Putamen (tissue), 1 donor: ENCODE measurements at regions not wholly inside any gene's neighbourhood (a gene's known extent, or its start where the extent isn't known, plus 50 kb on each side); places are given as distances from the start of the nearest gene placed in this dataset.
"Not testable (repeated sequence)": the region's sequence is repeated elsewhere in the genome, so short reads cannot be mapped to it uniquely, and the experiment has no call there.

Experiments
- DNase-seq: peaks from one replicate; pipeline ENCODE4 v3.0.0-alpha.2; 2016; ENCODE audit warnings: low spot score

DNA sequence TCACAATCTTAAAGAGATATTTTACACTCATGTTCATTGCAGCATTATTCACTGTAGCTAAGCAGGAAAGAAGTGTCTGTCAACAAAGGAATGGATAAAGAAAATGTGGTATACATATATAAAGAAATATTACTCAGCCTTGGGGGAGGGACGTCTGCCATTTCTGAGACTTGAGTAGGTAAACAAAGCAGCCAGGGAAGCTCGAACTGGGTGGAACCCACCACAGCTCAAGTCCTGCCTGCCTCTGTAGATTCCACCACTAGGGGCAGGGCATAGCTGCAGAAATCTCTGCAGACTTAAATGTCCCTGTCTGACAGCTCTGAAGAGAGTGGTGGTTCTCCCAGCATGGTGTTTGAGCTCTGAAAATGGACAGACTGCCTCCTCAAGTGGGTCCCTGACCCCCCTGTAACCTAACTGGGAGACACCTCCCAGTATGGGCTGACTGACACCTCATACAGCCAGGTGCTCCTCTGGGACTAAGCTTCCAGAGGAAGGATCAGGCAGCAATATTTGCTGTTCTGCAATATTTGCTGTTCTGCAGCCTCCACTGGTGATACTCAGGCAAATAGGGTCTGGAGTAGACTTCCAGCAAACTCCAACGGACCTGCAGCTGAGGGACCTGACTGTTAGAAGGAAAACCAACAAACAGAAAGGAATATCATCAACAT is 183.3 kb upstream of the SSTR4 start:
- not testable (repeated sequence) for DNase-seq

DNA sequence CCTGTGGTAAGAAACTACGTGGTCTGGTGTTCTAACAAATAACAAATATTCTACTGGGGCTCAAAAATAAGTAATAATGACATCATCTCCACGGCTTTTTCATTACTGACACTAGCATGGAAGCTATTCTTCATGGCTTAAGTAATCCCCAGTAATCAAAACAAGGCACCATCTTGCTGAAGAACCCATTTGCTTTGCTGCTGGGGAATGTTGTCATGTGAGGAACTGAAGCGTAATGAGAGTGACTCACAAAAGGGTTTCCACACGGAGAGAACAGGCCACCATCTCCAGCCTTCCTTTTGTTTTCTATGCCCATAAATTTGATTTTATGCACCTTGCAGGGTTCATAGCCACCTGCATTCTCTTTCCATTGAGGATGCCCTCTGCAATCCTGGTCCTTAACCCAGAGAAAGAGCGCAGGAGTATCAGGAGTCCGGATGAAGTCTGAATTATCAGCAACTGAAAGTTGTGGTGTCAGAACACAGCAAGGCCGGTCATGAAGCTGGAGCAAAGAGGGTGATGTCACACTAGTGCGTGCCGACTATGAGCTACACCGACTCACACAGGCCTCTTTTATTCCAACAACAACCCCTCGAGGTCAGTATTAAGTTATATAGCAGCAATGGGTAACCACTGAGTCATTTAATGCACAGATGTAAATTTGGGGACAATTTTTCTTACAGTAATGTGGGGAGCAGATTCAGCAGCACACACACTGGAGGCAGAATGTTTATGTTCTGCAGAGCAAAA is 173.7 kb upstream of the SSTR4 start:
- DNase-seq: no peak

- DNase-seq: no peak
Observed at GRCh38 chr20:22861990-22862389, 173.1 kb upstream of the SSTR4 start.

- DNase-seq: no peak
Observed at GRCh38 chr20:22862671-22863230, 172.4 kb upstream of the SSTR4 start.

DNA sequence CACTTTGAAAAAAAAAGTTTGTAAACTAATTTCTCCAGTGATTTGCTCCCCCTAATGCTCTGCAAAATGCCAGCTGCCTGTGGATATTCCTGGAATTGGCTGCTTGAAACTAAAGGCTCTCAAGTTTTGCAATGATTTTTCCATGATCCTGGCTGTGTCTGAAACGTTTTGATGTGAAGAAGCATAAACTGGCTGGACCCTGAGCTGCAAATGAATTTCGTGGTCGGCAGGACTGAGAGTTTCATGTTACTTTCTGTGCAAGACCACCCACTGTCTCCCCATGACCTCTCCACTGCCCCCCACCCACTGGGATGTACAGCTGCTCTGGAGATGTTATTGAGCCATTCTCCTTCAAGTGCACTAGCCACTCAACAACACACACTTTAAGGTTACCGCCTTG is 171.3 kb upstream of the SSTR4 start:
- no peak for DNase-seq

DNA sequence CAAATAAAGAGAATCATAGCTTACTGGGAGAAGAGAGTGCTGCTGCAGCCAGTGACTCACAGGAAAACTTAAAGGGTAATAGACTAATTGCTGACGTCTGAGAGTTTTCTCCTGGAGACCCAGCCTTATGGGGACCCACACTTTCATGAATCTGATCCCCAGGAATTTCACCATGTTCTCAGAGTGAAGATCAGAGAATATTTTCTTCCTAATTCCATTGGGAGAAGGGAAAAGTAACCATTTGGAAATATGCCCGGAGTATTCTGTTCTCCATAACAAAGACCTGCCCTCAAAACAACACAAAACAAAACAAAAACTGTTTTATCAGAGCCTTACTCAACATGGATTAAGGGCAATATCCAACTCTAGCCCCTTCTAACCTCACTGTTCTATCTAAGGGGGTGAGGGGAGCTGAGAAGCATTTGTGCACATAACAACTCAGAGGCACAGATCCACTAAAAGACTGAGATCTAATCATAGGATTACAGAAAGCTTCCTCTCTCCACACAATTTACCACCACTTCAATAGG is 168.2 kb upstream of the SSTR4 start:
- DNase-seq: no peak

GRCh38 chr20:22878166-22878565 is 156.9 kb upstream of the SSTR4 start:
- no peak for DNase-seq

DNA sequence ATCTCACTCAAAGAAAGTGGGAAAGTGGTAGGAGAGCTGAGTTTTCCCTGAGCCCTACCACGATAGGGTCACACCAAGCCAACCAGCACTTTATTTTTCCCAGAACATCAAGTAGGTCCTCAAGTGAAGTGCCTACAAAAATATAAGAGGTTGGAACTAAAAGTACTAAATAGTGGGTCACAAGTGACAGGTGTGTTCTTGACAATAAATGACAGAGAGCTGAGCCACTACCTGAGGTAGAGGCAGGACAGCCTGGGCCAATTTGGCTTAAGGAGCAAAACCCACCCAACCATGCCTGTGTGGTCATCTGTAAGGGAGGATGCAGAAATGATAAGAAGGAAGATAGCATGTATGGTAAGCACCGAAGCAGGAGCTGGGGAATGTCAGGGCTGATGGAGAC is 154.8 kb upstream of the SSTR4 start:
- DNase-seq: no peak

GRCh38 chr20:22887796-22888195 is 147.3 kb upstream of the SSTR4 start:
- no peak for DNase-seq

- DNase-seq: no peak
Observed at GRCh38 chr20:22890594-22891300, 144.4 kb upstream of the SSTR4 start.

- DNase-seq: no peak
Observed at GRCh38 chr20:22901164-22901563, 133.9 kb upstream of the SSTR4 start.

- DNase-seq: no peak
Observed at GRCh38 chr20:22901921-22902320, 133.2 kb upstream of the SSTR4 start.

DNA sequence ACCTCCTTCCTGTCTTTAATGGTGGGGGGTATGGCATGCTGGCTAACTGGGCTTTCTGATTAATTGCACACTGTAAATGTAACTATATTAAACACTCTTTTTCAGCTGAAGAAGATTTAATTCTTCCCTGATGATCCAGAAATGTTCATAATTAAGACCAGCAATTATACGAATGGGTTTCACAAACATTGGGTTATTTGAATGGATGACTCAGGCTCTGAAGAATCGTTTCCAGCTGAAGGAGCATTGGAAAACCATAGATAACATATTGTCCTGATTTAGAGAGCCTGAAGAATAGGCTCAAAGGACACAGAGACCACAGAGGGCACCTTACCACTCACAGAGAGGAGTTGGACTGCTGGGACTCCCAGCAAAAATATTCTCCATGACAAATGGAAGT is 130.7 kb upstream of the SSTR4 start:
- DNase-seq: no peak

- DNase-seq: no peak
Observed at GRCh38 chr20:22904905-22905304, 130.2 kb upstream of the SSTR4 start.

DNA sequence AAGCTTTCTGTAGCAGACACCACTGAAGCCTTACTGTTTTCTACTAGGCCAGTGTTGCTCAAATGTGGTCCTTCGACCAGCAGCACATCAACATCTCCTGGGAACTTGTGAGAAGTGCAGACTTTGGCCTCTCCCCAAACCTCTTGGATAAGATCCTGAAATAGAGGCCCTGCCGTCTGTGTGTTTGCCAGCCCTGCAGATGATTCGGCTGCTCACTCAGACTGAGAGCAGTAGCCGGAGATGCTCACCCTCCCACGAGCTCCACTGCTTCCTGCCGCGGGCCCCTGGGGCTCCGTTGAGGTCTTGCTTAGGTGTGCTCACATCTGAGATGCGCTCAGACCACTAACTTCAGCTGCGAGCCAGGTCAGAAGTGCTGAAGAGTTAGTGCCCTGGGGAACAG is 129.5 kb upstream of the SSTR4 start:
- peak; percentile 2 for DNase-seq

GRCh38 chr20:22908437-22908836 is 126.7 kb upstream of the SSTR4 start:
- no peak for DNase-seq

GRCh38 chr20:22908944-22909343 is 126.2 kb upstream of the SSTR4 start:
- DNase-seq: no peak

- DNase-seq: no peak
Observed at GRCh38 chr20:22909436-22909835, 125.7 kb upstream of the SSTR4 start.

DNA sequence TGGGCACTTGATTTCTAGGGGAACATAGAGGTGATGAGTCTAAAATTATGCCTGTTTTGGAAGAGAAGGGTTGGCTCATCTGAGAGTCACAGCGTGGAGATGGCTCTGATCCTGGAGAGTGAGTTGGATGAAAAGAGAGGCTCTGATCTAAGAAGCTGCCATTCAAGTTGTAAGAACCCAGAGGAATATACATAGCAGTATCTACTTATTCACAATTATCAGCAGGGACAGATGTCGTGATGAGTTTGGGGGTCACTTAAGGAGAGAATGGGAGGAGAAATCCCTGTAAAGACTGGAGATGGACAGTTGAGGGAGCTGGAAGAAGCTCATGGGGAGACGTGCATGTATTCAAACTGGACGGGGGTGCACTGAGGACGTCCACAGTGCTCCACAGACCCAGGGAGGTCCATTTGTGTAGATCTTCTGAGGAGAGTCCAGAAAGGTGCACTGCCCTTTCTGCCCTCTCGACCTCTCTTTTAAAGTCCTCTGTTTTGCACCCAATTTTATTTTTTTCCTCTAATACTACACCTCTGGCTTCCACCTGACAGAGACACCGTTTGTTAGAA is 124.7 kb upstream of the SSTR4 start:
- DNase-seq: no peak

DNA sequence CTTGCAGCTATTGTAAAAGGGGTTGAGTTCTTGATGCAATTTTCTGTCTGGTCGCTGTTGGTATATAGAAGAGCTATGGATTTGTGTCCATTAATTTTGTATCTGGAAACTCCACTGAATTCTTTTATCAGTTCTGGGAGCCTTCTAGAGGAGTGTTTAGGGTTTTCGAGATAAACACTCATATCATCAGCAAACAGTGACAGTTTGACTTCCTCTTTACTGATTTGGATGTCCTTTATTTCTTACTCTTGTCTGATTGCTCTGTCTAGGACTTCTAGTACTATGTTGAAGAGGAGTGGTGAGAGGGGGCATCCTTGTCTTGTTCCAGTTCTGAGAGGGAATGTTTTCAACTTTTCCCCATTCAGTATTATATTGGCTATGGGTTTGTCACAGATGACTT is 120.8 kb upstream of the SSTR4 start:
- DNase-seq: no peak

DNA sequence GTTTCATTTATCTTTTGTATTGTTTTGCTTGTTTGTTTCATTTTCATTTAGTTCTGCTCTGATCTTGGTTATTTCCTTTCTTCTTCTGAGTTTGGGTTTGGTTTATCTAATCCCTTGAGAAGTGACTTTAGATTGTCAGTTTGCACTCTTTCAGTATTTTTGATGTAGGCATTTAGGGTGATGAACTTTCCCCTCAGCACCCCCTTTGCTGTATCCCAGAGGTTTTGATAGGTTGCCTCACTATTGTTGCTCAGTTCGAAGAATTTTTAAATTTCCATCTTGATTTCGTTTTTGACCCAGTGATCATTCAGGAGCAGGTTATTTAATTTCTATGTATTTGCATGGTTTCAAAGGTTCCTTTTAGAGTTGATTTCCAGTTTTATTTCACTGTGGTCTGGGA is 119.6 kb upstream of the SSTR4 start:
- DNase-seq: no peak
